Transverse colon (tissue), 4 donors: ENCODE measurements at regions not wholly inside any gene's neighbourhood (a gene's known extent, or its start where the extent isn't known, plus 50 kb on each side); places are given as distances from the start of the nearest gene placed in this dataset.

Experiments used
- POLR2A ChIP-seq: fragments of 450-650 bp; IDR thresholded peaks from one replicate; pipeline ENCODE4 v1.6.1; 2016; ENCODE audit warnings: antibody characterized with exemption, mild to moderate bottlenecking, moderate library complexity
- POLR2AphosphoS5 ChIP-seq, 3 donors: sonication (generic); formaldehyde crosslinking; IDR thresholded peaks; one replicate each; pipeline ENCODE4 v1.6.1; 2016; ENCODE audit warnings: antibody characterized with exemption in 3 of 3
- TF ChIP-seq, protein P1 (sequence below), 5 experiments: fragments of 200-600 bp in 3 of 5; fragments of 450-650 bp in 2 of 5; sonication (generic) in 3 of 5; IDR thresholded peaks; 1 replicate in 2 of 5; 2 replicates in 3 of 5; pipeline ENCODE4 v1.5.1; 2016 to 2017; ENCODE audit warnings: antibody characterized with exemption in 5 of 5, inconsistent platforms in 3 of 5, mild to moderate bottlenecking in 2 of 5, moderate library complexity in 1 of 5

- TF ChIP-seq, protein P1, sequence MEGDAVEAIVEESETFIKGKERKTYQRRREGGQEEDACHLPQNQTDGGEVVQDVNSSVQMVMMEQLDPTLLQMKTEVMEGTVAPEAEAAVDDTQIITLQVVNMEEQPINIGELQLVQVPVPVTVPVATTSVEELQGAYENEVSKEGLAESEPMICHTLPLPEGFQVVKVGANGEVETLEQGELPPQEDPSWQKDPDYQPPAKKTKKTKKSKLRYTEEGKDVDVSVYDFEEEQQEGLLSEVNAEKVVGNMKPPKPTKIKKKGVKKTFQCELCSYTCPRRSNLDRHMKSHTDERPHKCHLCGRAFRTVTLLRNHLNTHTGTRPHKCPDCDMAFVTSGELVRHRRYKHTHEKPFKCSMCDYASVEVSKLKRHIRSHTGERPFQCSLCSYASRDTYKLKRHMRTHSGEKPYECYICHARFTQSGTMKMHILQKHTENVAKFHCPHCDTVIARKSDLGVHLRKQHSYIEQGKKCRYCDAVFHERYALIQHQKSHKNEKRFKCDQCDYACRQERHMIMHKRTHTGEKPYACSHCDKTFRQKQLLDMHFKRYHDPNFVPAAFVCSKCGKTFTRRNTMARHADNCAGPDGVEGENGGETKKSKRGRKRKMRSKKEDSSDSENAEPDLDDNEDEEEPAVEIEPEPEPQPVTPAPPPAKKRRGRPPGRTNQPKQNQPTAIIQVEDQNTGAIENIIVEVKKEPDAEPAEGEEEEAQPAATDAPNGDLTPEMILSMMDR (IDR thresholded peaks at IDR 0.05) = no peak
- no peak for TF ChIP-seq POLR2A
- TF ChIP-seq POLR2AphosphoS5 (IDR thresholded peaks at IDR 0.05) = no peak
Measured at GRCh38 chr13:57918086-57918485, 286.5 kb downstream of the PCDH17 start.
